HAP-1 (cell line): ENCODE measurements at regions not wholly inside any gene's neighbourhood (a gene's known extent, or its start where the extent isn't known, plus 50 kb on each side); places are given as distances from the start of the nearest gene placed in this dataset.
"Not testable (repeated sequence)": the region's sequence is repeated elsewhere in the genome, so short reads cannot be mapped to it uniquely, and the experiment has no call there.

Source experiments
- DNase-seq, 2 experiments: peaks; one replicate each; pipeline ENCODE4 v3.0.0-alpha.2; 2016 to 2020; ENCODE audit warnings: low spot score in 2 of 2
- H3K27me3 ChIP-seq: fragments of 250-450 bp; sonication (Bioruptor Pico); 2 replicates; pipeline ENCODE4 v1.5.1; 2020; ENCODE audit warnings: low read depth, mild to moderate bottlenecking, moderate library complexity
- H3K36me3 ChIP-seq: fragments of 250-450 bp; sonication (Bioruptor Pico); replicated peaks from 2 replicates; pipeline ENCODE4 v1.5.1; 2020; ENCODE audit warnings: mild to moderate bottlenecking
- H3K4me1 ChIP-seq: fragments of 250-450 bp; sonication (Bioruptor Pico); 2 replicates; pipeline ENCODE4 v1.5.1; 2020; ENCODE audit warnings: mild to moderate bottlenecking
- H3K4me3 ChIP-seq: fragments of 250-450 bp; sonication (Bioruptor Pico); 2 replicates; pipeline ENCODE4 v1.5.1; 2020; ENCODE audit warnings: mild to moderate bottlenecking, moderate library complexity
- H3K9me3 ChIP-seq: fragments of 250-450 bp; sonication (Bioruptor Pico); 2 replicates; pipeline ENCODE4 v1.5.1; 2020; ENCODE audit warnings: mild to moderate bottlenecking, moderate library complexity
- in situ Hi-C: fragments of 300-500 bp; cut with MboI; formaldehyde crosslinking; loops from 3 replicates; pipeline ENCODE4 v1.14.3; 2020; ENCODE audit warnings: low sequenced_read_pairs, inconsistent platforms, mixed read lengths

GRCh38 chr17:68670967-68671693 is 70.0 kb upstream of the FAM20A start:
- H3K36me3 ChIP-seq = no peaks in the 10 kb centered on the region
- no peak for DNase-seq
- in situ Hi-C loops = no loop called here
- H3K4me3 ChIP-seq = no peak overlapping the region
- H3K4me1 ChIP-seq = peaks cover 2% of the 10 kb centered on the region; the same call in 1 of the 2 replicates
- H3K9me3 ChIP-seq = no peaks in the 10 kb centered on the region
- H3K27me3 ChIP-seq = peaks cover 7% of the 10 kb centered on the region

- H3K4me1 ChIP-seq, in situ Hi-C loops, H3K36me3 ChIP-seq, H3K9me3 ChIP-seq, H3K4me3 ChIP-seq, H3K27me3 ChIP-seq, DNase-seq: not testable (repeated sequence)
Observed at GRCh38 chr17:68666438-68666837, 65.3 kb upstream of the FAM20A start.

- in situ Hi-C loops = no loop called here
- no peak for DNase-seq
- H3K27me3 ChIP-seq = peaks cover 4% of the 10 kb centered on the region; the same call in 1 of the 2 replicates
- H3K4me1 ChIP-seq = peaks cover 6% of the 10 kb centered on the region; the same call in 1 of the 2 replicates
- no peaks in the 10 kb centered on the region for H3K9me3 ChIP-seq
- H3K36me3 ChIP-seq = no peaks in the 10 kb centered on the region
- H3K4me3 ChIP-seq = no peak overlapping the region
Observed at GRCh38 chr17:68665373-68665772, 64.2 kb upstream of the FAM20A start.

GRCh38 chr17:68662479-68662878 is 61.3 kb upstream of the FAM20A start:
- peaks cover 1% of the 10 kb centered on the region; the same call in 1 of the 2 replicates for H3K27me3 ChIP-seq
- in situ Hi-C loops = no loop called here
- no peaks in the 10 kb centered on the region for H3K9me3 ChIP-seq
- H3K4me1 ChIP-seq = peaks cover 6% of the 10 kb centered on the region; the same call in 1 of the 2 replicates
- no peak overlapping the region for H3K4me3 ChIP-seq
- no peak for DNase-seq
- no peaks in the 10 kb centered on the region for H3K36me3 ChIP-seq

- in situ Hi-C loops = no loop called here
- H3K9me3 ChIP-seq = no peaks in the 10 kb centered on the region
- DNase-seq = no peak
- no peaks in the 10 kb centered on the region for H3K27me3 ChIP-seq
- peaks cover 6% of the 10 kb centered on the region; the same call in 1 of the 2 replicates for H3K4me1 ChIP-seq
- H3K36me3 ChIP-seq = no peaks in the 10 kb centered on the region
- no peak overlapping the region for H3K4me3 ChIP-seq
Observed at GRCh38 chr17:68662037-68662432, 60.9 kb upstream of the FAM20A start.

GRCh38 chr17:68661265-68662036 is 60.3 kb upstream of the FAM20A start:
- Histone ChIP-seq H3K36me3 (no peaks in the 10 kb centered on the region), H3K27me3 (no peaks in the 10 kb centered on the region), H3K9me3 (no peaks in the 10 kb centered on the region), H3K4me1 (peaks cover 6% of the 10 kb centered on the region; the same call in 1 of the 2 replicates), H3K4me3 (no peak overlapping the region)
- DNase-seq = no peak
- in situ Hi-C loops = no loop called here

GRCh38 chr17:68660302-68660701 is 59.1 kb upstream of the FAM20A start:
- no peaks in the 10 kb centered on the region for H3K36me3 ChIP-seq
- H3K4me3 ChIP-seq = no peak overlapping the region
- H3K27me3 ChIP-seq = no peaks in the 10 kb centered on the region
- no peaks in the 10 kb centered on the region for H3K9me3 ChIP-seq
- peaks cover 6% of the 10 kb centered on the region; the same call in 1 of the 2 replicates for H3K4me1 ChIP-seq
- DNase-seq = no peak
- in situ Hi-C loops = no loop called here

- H3K27me3 ChIP-seq = no peaks in the 10 kb centered on the region
- no peak for DNase-seq
- peaks cover 6% of the 10 kb centered on the region; the same call in 1 of the 2 replicates for H3K4me1 ChIP-seq
- in situ Hi-C loops = no loop called here
- H3K36me3 ChIP-seq = no peaks in the 10 kb centered on the region
- H3K9me3 ChIP-seq = no peaks in the 10 kb centered on the region
- no peak overlapping the region for H3K4me3 ChIP-seq
Observed at GRCh38 chr17:68658999-68659780, 58.0 kb upstream of the FAM20A start.

GRCh38 chr17:68657576-68657975 is 56.4 kb upstream of the FAM20A start:
- Histone ChIP-seq H3K36me3 (no peaks in the 10 kb centered on the region), H3K27me3 (no peaks in the 10 kb centered on the region), H3K4me3 (no peak overlapping the region), H3K4me1 (peaks cover 6% of the 10 kb centered on the region; the same call in 1 of the 2 replicates), H3K9me3 (no peaks in the 10 kb centered on the region)
- no peak for DNase-seq
- in situ Hi-C loops = no loop called here

- Histone ChIP-seq H3K4me3 (no peak overlapping the region), H3K4me1 (peaks cover 6% of the 10 kb centered on the region; the same call in 1 of the 2 replicates), H3K27me3 (no peaks in the 10 kb centered on the region), H3K36me3 (no peaks in the 10 kb centered on the region), H3K9me3 (no peaks in the 10 kb centered on the region)
- in situ Hi-C loops = no loop called here
- no peak for DNase-seq
Observed at GRCh38 chr17:68657166-68657565, 56.0 kb upstream of the FAM20A start.

GRCh38 chr17:68656666-68657065 is 55.5 kb upstream of the FAM20A start:
- Histone ChIP-seq H3K27me3 (no peaks in the 10 kb centered on the region), H3K4me3 (no peak overlapping the region), H3K4me1 (peaks cover 3% of the 10 kb centered on the region; the same call in 1 of the 2 replicates), H3K36me3 (no peaks in the 10 kb centered on the region), H3K9me3 (no peaks in the 10 kb centered on the region)
- in situ Hi-C loops = no loop called here
- DNase-seq = no peak
